H1 (cell line): ENCODE measurements at regions not wholly inside any gene's neighbourhood (a gene's known extent, or its start where the extent isn't known, plus 50 kb on each side); places are given as distances from the start of the nearest gene placed in this dataset.
A peak's percentile ranks its signal among the peaks of the same experiment; 100 is the strongest.

Experiments used
- CTCF ChIA-PET: fragments of 300-600 bp; sonication (Branson Sonifier 250); formaldehyde crosslinking; loops from one replicate; lab custom pipeline; 2021; ENCODE audit not compliant: partially characterized antibody; lab: Charles Lee
- POLR2A ChIA-PET: fragments of 300-600 bp; sonication (Branson Sonifier 250); formaldehyde crosslinking; loops from one replicate; lab custom pipeline; 2021; ENCODE audit warnings: inconsistent platforms; ENCODE audit not compliant: partially characterized antibody; lab: Charles Lee
- DNase-seq, 2 experiments: peaks; one replicate each; pipeline versions ENCODE4 v3.0.0 to v3.0.0-alpha.2; 2010 to 2022; ENCODE audit warnings: low spot score in 2 of 2, low read depth in 1 of 2, mixed read lengths in 1 of 2
- FAIRE-seq: peaks from 2 replicates; lab custom pipeline; 2011; peaks lifted over from hg19 to GRCh38; lab: Jason Lieb, UNC
- H2AFZ ChIP-seq: 2 replicates; pipeline ENCODE4 v1.8.1; 2012; ENCODE audit warnings: low read length, inconsistent platforms
- H2AK5ac ChIP-seq: 2 replicates; pipeline ENCODE4 v1.6.1; 2013; ENCODE audit warnings: low read depth, low read length
- H2BK120ac ChIP-seq: replicated peaks from 2 replicates; pipeline ENCODE3; 2013; ENCODE audit warnings: low read depth, low read length, inconsistent platforms
- H2BK12ac ChIP-seq: 2 replicates; pipeline ENCODE4 v1.6.1; 2013; ENCODE audit warnings: low read depth, low read length
- H2BK15ac ChIP-seq: 2 replicates; pipeline ENCODE4 v1.6.1; 2013; ENCODE audit warnings: low read length
- H2BK20ac ChIP-seq: 2 replicates; pipeline ENCODE4 v1.6.1; 2013; ENCODE audit warnings: low read length
- H2BK5ac ChIP-seq: 2 replicates; pipeline ENCODE4 v1.6.1; 2013; ENCODE audit warnings: low read depth, low read length
- H3K14ac ChIP-seq: 2 replicates; pipeline ENCODE4 v1.6.1; 2013; ENCODE audit warnings: inconsistent platforms; ENCODE audit not compliant: insufficient read length
- H3K18ac ChIP-seq: 2 replicates; pipeline ENCODE4 v1.6.1; 2013; ENCODE audit warnings: low read length; ENCODE audit errors: extremely low read depth
- H3K23ac ChIP-seq: 2 replicates; pipeline ENCODE4 v1.6.1; 2013; ENCODE audit warnings: inconsistent platforms; ENCODE audit not compliant: insufficient read length
- H3K23me2 ChIP-seq: 2 replicates; pipeline ENCODE4 v1.6.1; 2013; ENCODE audit warnings: low read depth, low read length
- H3K27ac ChIP-seq: 2 replicates; pipeline ENCODE4 v1.6.1; 2011; ENCODE audit warnings: low read depth, low read length, inconsistent platforms
- H3K27me3 ChIP-seq, 4 experiments: replicated peaks in 1 of 4; 1 replicate in 1 of 4; 2 replicates in 3 of 4; pipeline versions ENCODE4 v1.6.1 to v1.8.1; 2011 to 2013; ENCODE audit warnings: low read length in 3 of 4, mild to moderate bottlenecking in 3 of 4, inconsistent platforms in 2 of 4, mixed read lengths in 2 of 4, moderate library complexity in 1 of 4; ENCODE audit not compliant: control insufficient read depth in 3 of 4, insufficient read depth in 3 of 4; ENCODE audit errors: extremely low read depth in 1 of 4
- H3K36me3 ChIP-seq, 4 experiments: 2 replicates each; pipeline versions ENCODE4 v1.6.1 to v1.8.1; 2011 to 2013; ENCODE audit warnings: mild to moderate bottlenecking in 4 of 4, low read length in 3 of 4, moderate library complexity in 2 of 4, control low read depth in 1 of 4, inconsistent platforms in 1 of 4; ENCODE audit not compliant: insufficient read depth in 4 of 4, control insufficient read depth in 2 of 4
- H3K4ac ChIP-seq: replicated peaks from 2 replicates; pipeline ENCODE3; 2013; ENCODE audit warnings: low read length, low read depth, mixed read lengths, inconsistent platforms; ENCODE audit not compliant: insufficient read length
- H3K4me1 ChIP-seq, 4 experiments: replicated peaks in 1 of 4; 1 replicate in 1 of 4; 2 replicates in 3 of 4; pipeline versions ENCODE4 v1.6.1 to v1.8.1; 2011 to 2013; ENCODE audit warnings: low read length in 3 of 4, inconsistent platforms in 2 of 4, mixed read lengths in 1 of 4; ENCODE audit not compliant: insufficient read depth in 4 of 4, control insufficient read depth in 3 of 4
- H3K4me2 ChIP-seq, 2 experiments: 2 replicates each; pipeline versions ENCODE4 v1.6.1 to v1.8.1; 2011 to 2013; ENCODE audit warnings: low read depth in 2 of 2, low read length in 2 of 2, control low read depth in 1 of 2, inconsistent platforms in 1 of 2, mild to moderate bottlenecking in 1 of 2; ENCODE audit not compliant: insufficient read depth in 1 of 2
- H3K4me3 ChIP-seq, 4 experiments: fragments of 200-600, 300-600 bp in 1 of 4; sonication (generic), shearing (Covaris generic), sonication (Bioruptor Twin) in 1 of 4; 2 replicates each; pipeline versions ENCODE4 v1.5.1 to v1.8.1; 2011 to 2016; ENCODE audit warnings: low read length in 4 of 4, low read depth in 3 of 4, control low read depth in 2 of 4, inconsistent platforms in 2 of 4, mild to moderate bottlenecking in 2 of 4, mixed read lengths in 1 of 4, moderate library complexity in 1 of 4; ENCODE audit not compliant: insufficient read depth in 2 of 4; ENCODE audit errors: extremely low read depth in 1 of 4
- H3K56ac ChIP-seq: replicated peaks from 2 replicates; pipeline ENCODE3; 2013; ENCODE audit warnings: low read depth, mild to moderate bottlenecking, mixed read lengths, low read length, inconsistent platforms; ENCODE audit not compliant: insufficient read length
- H3K79me1 ChIP-seq: 2 replicates; pipeline ENCODE4 v1.6.1; 2013; ENCODE audit warnings: low read depth, low read length, control low read depth
- H3K79me2 ChIP-seq, 2 experiments: 2 replicates each; pipeline versions ENCODE4 v1.6.1 to v1.8.1; 2012 to 2013; ENCODE audit warnings: low read length in 2 of 2, mild to moderate bottlenecking in 2 of 2, inconsistent platforms in 1 of 2; ENCODE audit not compliant: insufficient read depth in 2 of 2, control insufficient read depth in 1 of 2
- H3K9ac ChIP-seq, 4 experiments: replicated peaks in 1 of 4; 1 replicate in 1 of 4; 2 replicates in 3 of 4; pipeline versions ENCODE4 v1.6.1 to v1.8.1; 2011 to 2013; ENCODE audit warnings: low read depth in 3 of 4, low read length in 3 of 4, control low read depth in 2 of 4, mild to moderate bottlenecking in 2 of 4, moderate library complexity in 2 of 4, inconsistent platforms in 1 of 4; ENCODE audit errors: extremely low read depth in 1 of 4
- H3K9me3 ChIP-seq, 2 experiments: 2 replicates each; pipeline versions ENCODE4 v1.6.1 to v1.8.1; 2012 to 2013; ENCODE audit warnings: mild to moderate bottlenecking in 2 of 2, moderate library complexity in 2 of 2, control low read depth in 1 of 2, inconsistent platforms in 1 of 2, low read depth in 1 of 2, low read length in 1 of 2, mixed read lengths in 1 of 2; ENCODE audit not compliant: insufficient read depth in 2 of 2
- H4K20me1 ChIP-seq, 2 experiments: replicated peaks in 1 of 2; 2 replicates each; pipeline versions ENCODE3 to v1.8.1; 2011 to 2013; ENCODE audit warnings: inconsistent platforms in 2 of 2, low read length in 2 of 2, mild to moderate bottlenecking in 1 of 2; ENCODE audit not compliant: insufficient read depth in 2 of 2, control insufficient read depth in 1 of 2
- H4K5ac ChIP-seq: 2 replicates; pipeline ENCODE4 v1.6.1; 2013; ENCODE audit warnings: low read length, low read depth, mixed read lengths, inconsistent platforms; ENCODE audit not compliant: insufficient read length
- H4K8ac ChIP-seq: 2 replicates; pipeline ENCODE4 v1.8.0; 2013; ENCODE audit warnings: mild to moderate bottlenecking, moderate library complexity, low read length, inconsistent platforms; ENCODE audit not compliant: insufficient read depth; ENCODE audit errors: extremely low read depth
- H4K91ac ChIP-seq: replicated peaks from 2 replicates; pipeline ENCODE3; 2013; ENCODE audit warnings: low read length, mixed read lengths, inconsistent platforms; ENCODE audit not compliant: insufficient read length
- ATF3 ChIP-seq: IDR thresholded peaks from 2 replicates; pipeline ENCODE4 v1.6.1; 2011; ENCODE audit warnings: low read depth, mild to moderate bottlenecking, low read length; ENCODE audit not compliant: insufficient read depth
- CTCF ChIP-seq, 3 experiments: IDR thresholded peaks; 1 replicate in 2 of 3; 2 replicates in 1 of 3; pipeline versions ENCODE4 v1.5.1 to v1.6.1; 2011; ENCODE audit warnings: low read length in 3 of 3, mild to moderate bottlenecking in 3 of 3, inconsistent platforms in 2 of 3, low read depth in 1 of 3, moderate library complexity in 1 of 3; ENCODE audit not compliant: insufficient read depth in 1 of 3; ENCODE audit errors: control extremely low read depth in 1 of 3
- RAD21 ChIP-seq, 2 experiments: IDR thresholded peaks in 1 of 2; conservative IDR thresholded peaks in 1 of 2; 2 replicates each; pipeline ENCODE4 v1.6.1; 2011; ENCODE audit warnings: low read depth in 2 of 2, low read length in 2 of 2, improper control_type of control experiment in 1 of 2, inconsistent platforms in 1 of 2, mild to moderate bottlenecking in 1 of 2, moderate library complexity in 1 of 2
- RFX5 ChIP-seq: IDR thresholded peaks from 2 replicates; pipeline ENCODE4 v1.6.1; 2011; ENCODE audit warnings: low read depth, low read length, improper control_type of control experiment, borderline replicate concordance
- RXRA ChIP-seq: IDR thresholded peaks from 2 replicates; pipeline ENCODE4 v1.6.1; 2011; ENCODE audit warnings: low read depth, mild to moderate bottlenecking, low read length, moderate library complexity; ENCODE audit not compliant: insufficient read depth
- WGBS, 2 experiments: shearing (Covaris generic) in 1 of 2; methylation state at CpG; one replicate each; pipeline versions ENCODE4 v1.1.6 to v1.1.7; 2013 to 2015; ENCODE audit warnings: low lambda C conversion rate in 2 of 2, mixed read lengths in 2 of 2, inconsistent platforms in 1 of 2, low coverage in 1 of 2, missing lambda C conversion rate in 1 of 2; ENCODE audit not compliant: insufficient replicate concordance in 2 of 2, insufficient coverage in 1 of 2, insufficient read length in 1 of 2; ENCODE audit errors: extremely low coverage in 1 of 2, missing lambda C conversion rate in 1 of 2; 5-methylcytosine and 5-hydroxymethylcytosine counted together

GRCh38 chr13:26482451-26483197, 74.9 kb upstream of the WASF3 start:
- Histone ChIP-seq H2BK12ac (no peak overlapping the region), H3K9ac (no peak overlapping the region), H2BK15ac (no peak overlapping the region), H2AK5ac (no peak overlapping the region), H3K79me2 (no peaks in the 10 kb centered on the region), H4K5ac (no peak overlapping the region), H3K4ac (no peak overlapping the region), H3K36me3 (no peaks in the 10 kb centered on the region), H3K56ac (no peak overlapping the region), H3K27ac (no peak overlapping the region), H2BK120ac (no peak overlapping the region), H3K23ac (no peak overlapping the region), H2AFZ (peak overlapping the region; percentile 97), H2BK20ac (no peak overlapping the region), H4K8ac (no peak overlapping the region), H3K79me1 (no peaks in the 10 kb centered on the region), H3K18ac (no peak overlapping the region), H3K4me3 (no peak overlapping the region), H3K4me1 (peaks cover 0 to 3% (median under 1%) of the 10 kb centered on the region in 4 experiments; a peak in 3 of 7 replicates), H3K4me2 (no peak overlapping the region; a peak in 1 of 4 replicates), H3K9me3 (no peaks in the 10 kb centered on the region), H4K20me1 (no peaks in the 10 kb centered on the region), H2BK5ac (no peak overlapping the region; the same call in 1 of the 2 replicates), H3K23me2 (no peaks in the 10 kb centered on the region; the same call in 1 of the 2 replicates), H3K14ac (no peak overlapping the region), H4K91ac (peak overlapping the region; percentile 61), H3K27me3 (no peaks in the 10 kb centered on the region)
- peak; percentile 47 to 83 for DNase-seq
- ChIA-PET POLR2A (no interaction called here), CTCF (interaction anchor here (0.7 to 16.0 kb wide), 26 partner anchors 8 to 1062 kb away, joined by 3 to 168 read pairs (median 4); no protein-coding TSS in a partner anchor)
- WGBS, 2 experiments, result 94% methylated on average over 2 of the region's 3 CpGs; no CpG with 5 or more reads in 1 of the 2 experiments
- FAIRE-seq, result peak; percentile 97
- no peak for TF ChIP-seq RXRA
- TF ChIP-seq CTCF (IDR thresholded peaks at IDR 0.05; ENCODE audit: control extremely low read depth in 1 of 3, insufficient read depth in 1 of 3, low read depth in 1 of 3, low read length in 3 of 3), result peak; percentile 6 to 84 (median 76)
- no peak for TF ChIP-seq ATF3
- peak; percentile 68 to 80 for TF ChIP-seq RAD21 (IDR thresholded peaks at IDR 0.05 in 1 of 2, conservative IDR thresholded peaks at IDR 0.05 in 1 of 2; ENCODE audit: low read depth in 2 of 2, low read length in 2 of 2)
- TF ChIP-seq RFX5, result no peak
